ENCODE measurements at regions not wholly inside any gene's neighbourhood (a gene's known extent, or its start where the extent isn't known, plus 50 kb on each side); places are given as distances from the start of the nearest gene placed in this dataset.

GRCh38 chr3:73734211-73735089, 109.7 kb upstream of the PDZRN3 start:
- Histone ChIP-seq H3K4me3 (ENCODE audit: low read depth, low read length) (no peak overlapping the region), H3K36me3 (ENCODE audit: control insufficient read depth, insufficient read depth, low read length) (no peaks in the 10 kb centered on the region), H3K27me3 (ENCODE audit: control insufficient read depth, insufficient read depth, low read length) (no peaks in the 10 kb centered on the region)
- DNase-seq (ENCODE audit: low read depth), result no peak
- no peak for TF ChIP-seq CTCF (IDR thresholded peaks at IDR 0.05; ENCODE audit: insufficient read depth, low read length, poor library complexity, severe bottlenecking)

DNA sequence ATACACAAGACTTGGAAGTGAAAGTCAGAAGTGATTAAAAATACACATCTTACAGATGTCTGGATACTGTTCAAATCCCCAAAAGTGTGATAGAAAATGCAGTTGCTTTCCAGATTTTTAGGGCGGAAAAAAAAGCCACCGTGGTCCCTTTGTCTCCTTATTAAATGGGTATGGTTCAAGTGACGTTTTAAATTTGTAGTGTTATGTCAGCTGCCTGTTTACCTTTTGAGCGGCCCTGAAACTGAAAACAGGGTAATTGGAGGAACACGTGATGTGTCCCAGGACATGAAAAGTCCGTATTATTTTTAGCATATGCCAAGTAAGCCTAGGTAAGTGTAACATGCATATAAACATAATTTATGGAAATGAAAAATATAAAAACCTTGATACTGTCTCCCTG, 109.0 kb upstream of the PDZRN3 start:
- Histone ChIP-seq H3K4me3 (ENCODE audit: low read depth, low read length) (no peak overlapping the region), H3K27me3 (ENCODE audit: control insufficient read depth, insufficient read depth, low read length) (no peaks in the 10 kb centered on the region), H3K36me3 (ENCODE audit: control insufficient read depth, insufficient read depth, low read length) (no peaks in the 10 kb centered on the region)
- TF ChIP-seq CTCF (IDR thresholded peaks at IDR 0.05; ENCODE audit: insufficient read depth, low read length, poor library complexity, severe bottlenecking), result no peak
- no peak for DNase-seq (ENCODE audit: low read depth)

DNA sequence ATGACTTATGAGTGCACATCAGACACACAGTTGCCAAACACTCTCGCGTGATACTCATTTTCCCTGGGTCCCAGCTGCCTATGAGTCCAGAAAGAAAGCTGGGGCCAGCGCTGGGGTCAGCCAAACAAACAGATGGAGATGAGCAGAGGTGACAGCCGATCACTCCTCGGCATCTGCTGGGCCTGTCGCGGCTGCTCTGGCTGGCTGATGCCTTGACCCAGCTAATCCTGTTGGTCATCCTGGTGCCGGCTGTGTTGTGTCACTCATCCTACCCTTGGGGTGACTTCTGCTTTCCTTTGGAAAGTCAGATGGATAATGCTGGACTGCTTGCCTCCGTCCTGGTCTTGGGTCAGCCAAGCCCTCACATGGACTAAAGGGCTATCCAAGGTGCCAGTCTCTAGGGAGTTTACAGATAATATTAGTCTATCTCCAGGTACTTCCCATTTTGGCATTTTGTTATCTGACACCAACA, 105.3 kb upstream of the PDZRN3 start:
- H3K27me3 ChIP-seq (ENCODE audit: control insufficient read depth, insufficient read depth, low read length), result no peaks in the 10 kb centered on the region

GRCh38 chr3:73727854-73728253, 103.1 kb upstream of the PDZRN3 start:
- H3K4me3 ChIP-seq (ENCODE audit: low read depth, low read length), result no peak overlapping the region
- DNase-seq (ENCODE audit: low read depth), result no peak
- H3K27me3 ChIP-seq (ENCODE audit: control insufficient read depth, insufficient read depth, low read length), result no peaks in the 10 kb centered on the region
- no peaks in the 10 kb centered on the region for H3K36me3 ChIP-seq (ENCODE audit: control insufficient read depth, insufficient read depth, low read length)
- no peak for TF ChIP-seq CTCF (IDR thresholded peaks at IDR 0.05; ENCODE audit: insufficient read depth, low read length, poor library complexity, severe bottlenecking)

More for the DNA sequence above, 105.3 kb upstream of the PDZRN3 start:
- H3K36me3 ChIP-seq (ENCODE audit: control insufficient read depth, insufficient read depth, low read length), result no peaks in the 10 kb centered on the region
- DNase-seq (ENCODE audit: low read depth), result no peak
- no peak overlapping the region for H3K4me3 ChIP-seq (ENCODE audit: low read depth, low read length)
- TF ChIP-seq CTCF (IDR thresholded peaks at IDR 0.05; ENCODE audit: insufficient read depth, low read length, poor library complexity, severe bottlenecking), result no peak

- H3K27me3 ChIP-seq (ENCODE audit: control insufficient read depth, insufficient read depth, low read length), result no peaks in the 10 kb centered on the region
- no peak for DNase-seq (ENCODE audit: low read depth)
- H3K36me3 ChIP-seq (ENCODE audit: control insufficient read depth, insufficient read depth, low read length), result no peaks in the 10 kb centered on the region
- TF ChIP-seq CTCF (IDR thresholded peaks at IDR 0.05; ENCODE audit: insufficient read depth, low read length, poor library complexity, severe bottlenecking), result no peak
- H3K4me3 ChIP-seq (ENCODE audit: low read depth, low read length), result no peak overlapping the region
Observed at GRCh38 chr3:73727117-73727821, 102.5 kb upstream of the PDZRN3 start.

All from kidney epithelial cell (primary cell).